HG02870 (cell line): ENCODE measurements at regions not wholly inside any gene's neighbourhood (a gene's known extent, or its start where the extent isn't known, plus 50 kb on each side); places are given as distances from the start of the nearest gene placed in this dataset.

Experiments used
- ATAC-seq: cut with Tn5 transposase; IDR thresholded peaks from one replicate; pipeline ENCODE4 v1.9.1; 2021; ENCODE audit warnings: mild to moderate bottlenecking, moderate library complexity; ENCODE audit not compliant: unreplicated experiment

- no peak for ATAC-seq
Measured at GRCh38 chr6:88359530-88360202, 193.5 kb upstream of the CNR1 start.

- no peak for ATAC-seq
Measured at GRCh38 chr6:88358846-88359245, 192.7 kb upstream of the CNR1 start.

GRCh38 chr6:88349511-88349910, 183.4 kb upstream of the CNR1 start:
- no peak for ATAC-seq

- ATAC-seq = no peak
Measured at GRCh38 chr6:88342336-88342735, 176.2 kb upstream of the CNR1 start.

- no peak for ATAC-seq
Measured at GRCh38 chr6:88339761-88340160, 173.6 kb upstream of the CNR1 start.

GRCh38 chr6:88321306-88321705, 155.2 kb upstream of the CNR1 start:
- no peak for ATAC-seq

- ATAC-seq = no peak
Measured at GRCh38 chr6:88311561-88311960, 145.4 kb upstream of the CNR1 start.

GRCh38 chr6:88304520-88304919, 138.4 kb upstream of the CNR1 start:
- no peak for ATAC-seq

- ATAC-seq = no peak
Measured at GRCh38 chr6:88302769-88303225, 136.7 kb upstream of the CNR1 start.

GRCh38 chr6:88301888-88302768, 136.0 kb upstream of the CNR1 start:
- ATAC-seq = no peak

- ATAC-seq = no peak
Measured at GRCh38 chr6:88301256-88301655, 135.1 kb upstream of the CNR1 start.

GRCh38 chr6:88298066-88298845, 132.1 kb upstream of the CNR1 start:
- ATAC-seq = no peak

- ATAC-seq = no peak
Measured at GRCh38 chr6:88296694-88297093, 130.5 kb upstream of the CNR1 start.

GRCh38 chr6:88295663-88296062, 129.5 kb upstream of the CNR1 start:
- no peak for ATAC-seq

GRCh38 chr6:88294702-88295101, 128.6 kb upstream of the CNR1 start:
- peak; percentile 54 for ATAC-seq

- ATAC-seq = no peak
Measured at GRCh38 chr6:88290411-88290810, 124.3 kb upstream of the CNR1 start.

- ATAC-seq = no peak
Measured at GRCh38 chr6:88287696-88288095, 121.5 kb upstream of the CNR1 start.

- no peak for ATAC-seq
Measured at GRCh38 chr6:88276331-88276730, 110.2 kb upstream of the CNR1 start.

GRCh38 chr6:88268508-88268907, 102.4 kb upstream of the CNR1 start:
- no peak for ATAC-seq

- ATAC-seq = no peak
Measured at GRCh38 chr6:88266126-88266525, 100.0 kb upstream of the CNR1 start.

GRCh38 chr6:88263591-88263990, 97.4 kb upstream of the CNR1 start:
- ATAC-seq = no peak
